CD14-positive monocyte (primary cell): ENCODE measurements at regions not wholly inside any gene's neighbourhood (a gene's known extent, or its start where the extent isn't known, plus 50 kb on each side); places are given as distances from the start of the nearest gene placed in this dataset.

Experiments
- DNase-seq, 3 donors: peaks; one replicate each; pipeline ENCODE4 v3.0.0-alpha.2; 2011 to 2022
- H2AFZ ChIP-seq: 2 replicates; pipeline ENCODE4 v1.6.0; 2012; ENCODE audit warnings: mild to moderate bottlenecking, low read depth, low read length, inconsistent platforms; ENCODE audit not compliant: insufficient read depth, poor library complexity, severe bottlenecking
- H3K27ac ChIP-seq, 2 donors: 1 replicate in 1 of 2; 2 replicates in 1 of 2; pipeline ENCODE4 v1.5.1; 2012 to 2013; ENCODE audit warnings: low read length in 2 of 2, control low read depth in 1 of 2, inconsistent platforms in 1 of 2, low read depth in 1 of 2, mild to moderate bottlenecking in 1 of 2
- H3K27me3 ChIP-seq, 2 donors: one replicate each; pipeline versions ENCODE4 v1.6.0 to v1.6.1; 2011 to 2013; ENCODE audit warnings: low read length in 2 of 2; ENCODE audit not compliant: control insufficient read depth in 2 of 2, insufficient read depth in 2 of 2
- H3K36me3 ChIP-seq, 2 donors: replicated peaks in 1 of 2; 1 replicate in 1 of 2; 2 replicates in 1 of 2; pipeline versions ENCODE4 v1.5.1 to v1.6.1; 2012 to 2013; ENCODE audit warnings: low read length in 2 of 2, control low read depth in 1 of 2, inconsistent platforms in 1 of 2, mild to moderate bottlenecking in 1 of 2; ENCODE audit not compliant: insufficient read depth in 2 of 2, control insufficient read depth in 1 of 2
- H3K4me1 ChIP-seq, 2 donors: 1 replicate in 1 of 2; 2 replicates in 1 of 2; pipeline versions ENCODE4 v1.5.1 to v1.6.1; 2012 to 2013; ENCODE audit warnings: low read length in 2 of 2, control low read depth in 1 of 2, inconsistent platforms in 1 of 2, mild to moderate bottlenecking in 1 of 2, moderate library complexity in 1 of 2; ENCODE audit not compliant: insufficient read depth in 2 of 2, control insufficient read depth in 1 of 2
- H3K4me2 ChIP-seq: replicated peaks from 2 replicates; pipeline ENCODE3; 2012; ENCODE audit warnings: low read length, moderate library complexity, mild to moderate bottlenecking; ENCODE audit not compliant: poor library complexity, severe bottlenecking; ENCODE audit errors: extremely low read depth
- H3K4me3 ChIP-seq, 3 experiments: fragments of 200-600 bp in 1 of 3; sonication (generic) in 1 of 3; replicated peaks in 1 of 3; 1 replicate in 2 of 3; 2 replicates in 1 of 3; pipeline ENCODE4 v1.5.1; 2011 to 2013; ENCODE audit warnings: low read length in 3 of 3, mild to moderate bottlenecking in 3 of 3, control low read depth in 2 of 3, low read depth in 2 of 3, inconsistent platforms in 1 of 3, moderate library complexity in 1 of 3
- H3K79me2 ChIP-seq: 2 replicates; pipeline ENCODE4 v1.6.0; 2012; ENCODE audit warnings: mild to moderate bottlenecking, control low read depth, inconsistent platforms, low read length, moderate library complexity; ENCODE audit not compliant: insufficient read depth
- H3K9ac ChIP-seq: 2 replicates; pipeline ENCODE4 v1.6.0; 2017; ENCODE audit warnings: low read length, mild to moderate bottlenecking; ENCODE audit not compliant: insufficient read depth, poor library complexity, severe bottlenecking
- H3K9me3 ChIP-seq, 2 donors: replicated peaks in 1 of 2; 1 replicate in 1 of 2; 2 replicates in 1 of 2; pipeline versions ENCODE4 v1.5.1 to v1.6.1; 2012 to 2013; ENCODE audit warnings: low read length in 2 of 2, control low read depth in 1 of 2; ENCODE audit not compliant: control insufficient read depth in 1 of 2, insufficient read depth in 1 of 2
- H4K20me1 ChIP-seq: 2 replicates; pipeline ENCODE4 v1.6.0; 2012; ENCODE audit warnings: mild to moderate bottlenecking, low read length, control low read depth, moderate library complexity; ENCODE audit not compliant: insufficient read depth
- H3K27ac Mint-ChIP-seq, 7 donors: one replicate each; pipeline ENCODE4 v1.8.0; 2020; ENCODE audit warnings: mild to moderate bottlenecking in 7 of 7, mixed read lengths in 7 of 7, moderate library complexity in 6 of 7, inconsistent platforms in 2 of 7
- H3K27me3 Mint-ChIP-seq, 3 donors: one replicate each; pipeline ENCODE4 v1.8.0; 2021 to 2022; ENCODE audit warnings: low read depth in 3 of 3, mild to moderate bottlenecking in 3 of 3, mixed read lengths in 3 of 3, moderate library complexity in 3 of 3, inconsistent platforms in 1 of 3
- H3K36me3 Mint-ChIP-seq, 2 donors: one replicate each; pipeline ENCODE4 v1.8.0; 2020; ENCODE audit warnings: mixed read lengths in 2 of 2, inconsistent platforms in 1 of 2, mild to moderate bottlenecking in 1 of 2
- H3K4me1 Mint-ChIP-seq: one replicate; pipeline ENCODE4 v1.8.0; 2020; ENCODE audit warnings: mild to moderate bottlenecking, mixed read lengths
- H3K4me3 Mint-ChIP-seq, 2 donors: one replicate each; pipeline ENCODE4 v1.8.0; 2020; ENCODE audit warnings: mild to moderate bottlenecking in 2 of 2, mixed read lengths in 2 of 2, moderate library complexity in 1 of 2
- H3K9me3 Mint-ChIP-seq, 7 donors: one replicate each; pipeline ENCODE4 v1.8.0; 2020 to 2022; ENCODE audit warnings: mixed read lengths in 7 of 7, mild to moderate bottlenecking in 6 of 7, moderate library complexity in 6 of 7, inconsistent platforms in 2 of 7
- CTCF ChIP-seq: fragments of 200-600 bp; IDR thresholded peaks from one replicate; pipeline ENCODE4 v1.8.0; 2022; ENCODE audit warnings: antibody characterized with exemption, mild to moderate bottlenecking
- WGBS: methylation state at CpG from one replicate; pipeline ENCODE4 v1.1.5; 2013; ENCODE audit warnings: missing lambda C conversion rate; ENCODE audit not compliant: insufficient coverage; 5-methylcytosine and 5-hydroxymethylcytosine counted together
- intact Hi-C, 2 donors: fragments of 100-400 bp; cut with micrococcal nuclease; formaldehyde crosslinking; loops; one replicate each; pipeline versions ENCODE4 v1.15.0 to v1.15.1; 2023

- DNase-seq, result no peak
- Histone ChIP-seq H3K36me3 (no peaks in the 10 kb centered on the region), H2AFZ (no peak overlapping the region), H3K79me2 (no peaks in the 10 kb centered on the region), H3K9ac (no peak overlapping the region), H3K9me3 (no peaks in the 10 kb centered on the region), H3K4me3 (no peak overlapping the region), H3K4me2 (no peak overlapping the region), H3K27ac (no peak overlapping the region), H3K27me3 (no peaks in the 10 kb centered on the region), H4K20me1 (no peaks in the 10 kb centered on the region), H3K4me1 (no peaks in the 10 kb centered on the region)
- no peaks in the 10 kb centered on the region for H3K27me3 Mint-ChIP-seq
- H3K27ac Mint-ChIP-seq, result no peak overlapping the region
- no peak overlapping the region for H3K4me3 Mint-ChIP-seq
- intact Hi-C loops, result no loop called here
- no CpG with 5 or more reads among the region's 1 CpG for WGBS
- TF ChIP-seq CTCF, result no peak
- peaks cover 0 to 4% (median 2%) of the 10 kb centered on the region in 7 donors for H3K9me3 Mint-ChIP-seq
- H3K36me3 Mint-ChIP-seq, result no peaks in the 10 kb centered on the region
- H3K4me1 Mint-ChIP-seq, result no peaks in the 10 kb centered on the region
Observed at GRCh38 chr21:16572032-16572431, 842.2 kb downstream of the USP25 start.

GRCh38 chr21:16573578-16573977 lies 843.8 kb downstream of the USP25 start:
- no peak overlapping the region for H3K27ac Mint-ChIP-seq
- no peaks in the 10 kb centered on the region for H3K36me3 Mint-ChIP-seq
- H3K4me3 ChIP-seq, result no peak overlapping the region
- H3K79me2 ChIP-seq, result no peaks in the 10 kb centered on the region
- H3K9me3 Mint-ChIP-seq, result peaks cover 0 to 4% (median 2%) of the 10 kb centered on the region in 7 donors
- H3K9ac ChIP-seq, result no peak overlapping the region
- no peak overlapping the region for H3K4me2 ChIP-seq
- H3K4me1 Mint-ChIP-seq, result no peaks in the 10 kb centered on the region
- no peak overlapping the region for H3K4me3 Mint-ChIP-seq
- TF ChIP-seq CTCF, result no peak
- H4K20me1 ChIP-seq, result no peaks in the 10 kb centered on the region
- no peaks in the 10 kb centered on the region for H3K9me3 ChIP-seq
- WGBS, result 100% methylated on average over 1 of the region's 1 CpG
- no peaks in the 10 kb centered on the region for H3K36me3 ChIP-seq
- no peak for DNase-seq
- H3K27me3 ChIP-seq, result no peaks in the 10 kb centered on the region
- no peak overlapping the region for H2AFZ ChIP-seq
- H3K4me1 ChIP-seq, result no peaks in the 10 kb centered on the region
- intact Hi-C loops, result no loop called here
- no peaks in the 10 kb centered on the region for H3K27me3 Mint-ChIP-seq
- H3K27ac ChIP-seq, result no peak overlapping the region
